Esophagus muscularis mucosa (tissue), 3 donors: ENCODE measurements at regions not wholly inside any gene's neighbourhood (a gene's known extent, or its start where the extent isn't known, plus 50 kb on each side); places are given as distances from the start of the nearest gene placed in this dataset.
"Not testable (repeated sequence)": the region's sequence is repeated elsewhere in the genome, so short reads cannot be mapped to it uniquely, and the experiment has no call there.

Experiments used
- POLR2A ChIP-seq: fragments of 450-650 bp; IDR thresholded peaks from one replicate; pipeline ENCODE4 v1.6.1; 2017; ENCODE audit warnings: antibody characterized with exemption, moderate library complexity, mild to moderate bottlenecking, low read depth
- TF ChIP-seq, protein P1 (sequence below), 3 experiments: fragments of 200-600 bp in 2 of 3; fragments of 450-650 bp in 1 of 3; sonication (generic) in 2 of 3; IDR thresholded peaks; one replicate each; pipeline ENCODE4 v1.5.1; 2017 to 2019; ENCODE audit warnings: antibody characterized with exemption in 3 of 3, mild to moderate bottlenecking in 2 of 3, moderate library complexity in 1 of 3

DNA sequence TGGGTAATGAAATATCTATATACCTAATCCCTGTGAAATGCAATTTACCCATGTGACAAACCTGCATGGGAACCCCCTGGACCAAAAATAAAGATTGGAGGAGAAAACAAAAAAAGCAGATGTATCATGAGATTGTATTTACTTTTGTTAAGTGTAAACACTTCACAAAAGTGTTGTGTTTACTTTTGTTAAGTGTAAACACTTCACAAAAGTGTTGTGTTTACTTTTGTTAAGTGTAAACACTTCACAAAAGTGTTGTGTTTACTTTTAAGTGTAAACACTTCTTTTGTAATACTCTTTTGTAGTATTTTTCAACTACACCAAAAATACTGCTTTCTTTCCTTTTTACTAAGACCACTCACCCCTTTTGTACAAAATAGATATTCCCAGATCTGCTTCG lies 181.2 kb upstream of the SLITRK6 start:
- TF ChIP-seq, protein P1, sequence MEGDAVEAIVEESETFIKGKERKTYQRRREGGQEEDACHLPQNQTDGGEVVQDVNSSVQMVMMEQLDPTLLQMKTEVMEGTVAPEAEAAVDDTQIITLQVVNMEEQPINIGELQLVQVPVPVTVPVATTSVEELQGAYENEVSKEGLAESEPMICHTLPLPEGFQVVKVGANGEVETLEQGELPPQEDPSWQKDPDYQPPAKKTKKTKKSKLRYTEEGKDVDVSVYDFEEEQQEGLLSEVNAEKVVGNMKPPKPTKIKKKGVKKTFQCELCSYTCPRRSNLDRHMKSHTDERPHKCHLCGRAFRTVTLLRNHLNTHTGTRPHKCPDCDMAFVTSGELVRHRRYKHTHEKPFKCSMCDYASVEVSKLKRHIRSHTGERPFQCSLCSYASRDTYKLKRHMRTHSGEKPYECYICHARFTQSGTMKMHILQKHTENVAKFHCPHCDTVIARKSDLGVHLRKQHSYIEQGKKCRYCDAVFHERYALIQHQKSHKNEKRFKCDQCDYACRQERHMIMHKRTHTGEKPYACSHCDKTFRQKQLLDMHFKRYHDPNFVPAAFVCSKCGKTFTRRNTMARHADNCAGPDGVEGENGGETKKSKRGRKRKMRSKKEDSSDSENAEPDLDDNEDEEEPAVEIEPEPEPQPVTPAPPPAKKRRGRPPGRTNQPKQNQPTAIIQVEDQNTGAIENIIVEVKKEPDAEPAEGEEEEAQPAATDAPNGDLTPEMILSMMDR (IDR thresholded peaks at IDR 0.05): not testable (repeated sequence)
- TF ChIP-seq POLR2A: not testable (repeated sequence)
